IMR-90 (cell line): ENCODE measurements at regions not wholly inside any gene's neighbourhood (a gene's known extent, or its start where the extent isn't known, plus 50 kb on each side); places are given as distances from the start of the nearest gene placed in this dataset.

Experiments
- ATAC-seq: fragments of 200-7000 bp; cut with Tn5 transposase; 2 replicates; pipeline ENCODE4 v1.9.1; 2020; ENCODE audit warnings: low read depth, mild to moderate bottlenecking, moderate library complexity
- BruUV-seq: library from RNA; stranded (reverse); fragments of 400-500 nt; replicated peaks from 2 replicates; lab custom pipeline; 2021; lab: Mats Ljungman, UMichigan
- CTCF ChIA-PET: fragments of 300-600 bp; formaldehyde crosslinking; extraction: SDS; loops from one replicate; lab custom pipeline; 2021; ENCODE audit warnings: antibody characterized with exemption; lab: Yijun Ruan, JAX
- POLR2A ChIA-PET: fragments of 300-600 bp; sonication (Branson Sonifier 250); formaldehyde crosslinking; loops from one replicate; lab custom pipeline; 2022; ENCODE audit warnings: antibody characterized with exemption; ENCODE audit not compliant: unreplicated experiment; lab: Charles Lee
- DNase-seq: peaks from one replicate; pipeline ENCODE4 v3.0.0; 2013
- H2AFZ ChIP-seq: replicated peaks from 2 replicates; pipeline ENCODE3; 2013; ENCODE audit warnings: low read length, mild to moderate bottlenecking; ENCODE audit not compliant: poor library complexity
- H2AK5ac ChIP-seq: 2 replicates; pipeline ENCODE4 v1.6.1; 2013; ENCODE audit warnings: low read depth, low read length, inconsistent platforms
- H2AK9ac ChIP-seq: replicated peaks from 2 replicates; pipeline ENCODE3; 2013; ENCODE audit warnings: mild to moderate bottlenecking, low read depth, low read length, moderate library complexity; ENCODE audit not compliant: poor library complexity
- H2BK120ac ChIP-seq: 2 replicates; pipeline ENCODE4 v1.6.1; 2013; ENCODE audit warnings: low read depth, low read length, inconsistent platforms
- H2BK15ac ChIP-seq: 3 replicates; pipeline ENCODE4 v1.6.1; 2013; ENCODE audit warnings: low read depth, low read length, inconsistent platforms
- H2BK20ac ChIP-seq: 2 replicates; pipeline ENCODE4 v1.6.1; 2013; ENCODE audit warnings: low read depth, mild to moderate bottlenecking, inconsistent platforms, low read length, moderate library complexity
- H2BK5ac ChIP-seq: 2 replicates; pipeline ENCODE4 v1.6.1; 2013; ENCODE audit warnings: mild to moderate bottlenecking, low read depth, low read length, inconsistent platforms; ENCODE audit not compliant: poor library complexity, severe bottlenecking
- H3K14ac ChIP-seq: replicated peaks from 2 replicates; pipeline ENCODE4 v1.6.1; 2013; ENCODE audit warnings: low read depth, low read length, inconsistent platforms
- H3K18ac ChIP-seq: 2 replicates; pipeline ENCODE4 v1.6.1; 2013; ENCODE audit warnings: low read depth, low read length, control low read depth
- H3K23ac ChIP-seq: 2 replicates; pipeline ENCODE4 v1.6.1; 2013; ENCODE audit warnings: low read depth, low read length, inconsistent platforms
- H3K27ac ChIP-seq: 2 replicates; pipeline ENCODE4 v1.5.1; 2013; ENCODE audit warnings: mild to moderate bottlenecking, control low read depth, low read length; ENCODE audit not compliant: insufficient read depth
- H3K27me3 ChIP-seq: 2 replicates; pipeline ENCODE4 v1.6.1; 2013; ENCODE audit warnings: low read length; ENCODE audit not compliant: control insufficient read depth, insufficient read depth
- H3K36me3 ChIP-seq: 2 replicates; pipeline ENCODE4 v1.6.1; 2013; ENCODE audit warnings: low read length, mixed read lengths; ENCODE audit not compliant: control insufficient read depth, insufficient read depth
- H3K4ac ChIP-seq: 2 replicates; pipeline ENCODE4 v1.6.1; 2013; ENCODE audit warnings: low read depth, low read length, inconsistent platforms
- H3K4me1 ChIP-seq: 2 replicates; pipeline ENCODE4 v1.6.1; 2013; ENCODE audit warnings: low read length, mixed read lengths; ENCODE audit not compliant: control insufficient read depth, insufficient read depth
- H3K4me2 ChIP-seq: 2 replicates; pipeline ENCODE4 v1.6.1; 2013; ENCODE audit warnings: low read depth, mild to moderate bottlenecking, control low read depth, low read length, moderate library complexity
- H3K4me3 ChIP-seq: 2 replicates; pipeline ENCODE4 v1.5.1; 2013; ENCODE audit warnings: low read depth, mild to moderate bottlenecking, control low read depth, low read length, moderate library complexity; ENCODE audit not compliant: insufficient read depth
- H3K56ac ChIP-seq: 2 replicates; pipeline ENCODE4 v1.6.1; 2013; ENCODE audit warnings: low read length, inconsistent platforms; ENCODE audit not compliant: insufficient read depth; ENCODE audit errors: extremely low read depth
- H3K79me1 ChIP-seq, 2 experiments: 2 replicates each; pipeline ENCODE4 v1.6.1; 2013; ENCODE audit warnings: low read length in 2 of 2, inconsistent platforms in 1 of 2, low read depth in 1 of 2
- H3K9ac ChIP-seq: 2 replicates; pipeline ENCODE4 v1.6.1; 2013; ENCODE audit warnings: low read depth, low read length, control low read depth
- H3K9me1 ChIP-seq: 2 replicates; pipeline ENCODE4 v1.6.1; 2013; ENCODE audit warnings: low read length, inconsistent platforms; ENCODE audit not compliant: insufficient read depth
- H3K9me3 ChIP-seq: 2 replicates; pipeline ENCODE4 v1.6.1; 2013; ENCODE audit warnings: low read length; ENCODE audit not compliant: control insufficient read depth, insufficient read depth
- H4K20me1 ChIP-seq: 2 replicates; pipeline ENCODE4 v1.6.1; 2013; ENCODE audit warnings: low read length, inconsistent platforms; ENCODE audit not compliant: insufficient read depth
- H4K5ac ChIP-seq: 2 replicates; pipeline ENCODE4 v1.6.1; 2013; ENCODE audit warnings: mild to moderate bottlenecking, low read depth, low read length, control low read depth
- H4K8ac ChIP-seq, 2 experiments: 2 replicates each; pipeline ENCODE4 v1.6.1; 2013; ENCODE audit warnings: low read depth in 2 of 2, low read length in 2 of 2, control low read depth in 1 of 2, inconsistent platforms in 1 of 2
- H4K91ac ChIP-seq: 2 replicates; pipeline ENCODE4 v1.6.1; 2013; ENCODE audit warnings: low read depth, low read length, inconsistent platforms; ENCODE audit not compliant: insufficient read depth
- CEBPB ChIP-seq: IDR thresholded peaks from 2 replicates; pipeline ENCODE4 v1.6.1; 2012; ENCODE audit warnings: low read depth, low read length, improper control_type of control experiment
- ELK1 ChIP-seq: fragments of 150-350 bp; IDR thresholded peaks from 2 replicates; pipeline ENCODE4 v1.6.1; 2016; ENCODE audit warnings: low read depth, mild to moderate bottlenecking, low read length, moderate library complexity, borderline replicate concordance
- NFE2L2 ChIP-seq: fragments of 150-350 bp; IDR thresholded peaks from 2 replicates; pipeline ENCODE4 v1.6.1; 2016; ENCODE audit warnings: low read depth, mild to moderate bottlenecking, low read length
- POLR2A ChIP-seq: IDR thresholded peaks from 2 replicates; pipeline ENCODE4 v1.6.1; 2012; ENCODE audit warnings: mild to moderate bottlenecking, low read depth, low read length
- RAD21 ChIP-seq: IDR thresholded peaks from 2 replicates; pipeline ENCODE4 v1.6.1; 2012; ENCODE audit warnings: low read length, improper control_type of control experiment
- RFX5 ChIP-seq: IDR thresholded peaks from 2 replicates; pipeline ENCODE4 v1.8.0; 2012; ENCODE audit warnings: low read depth, mild to moderate bottlenecking, low read length, moderate library complexity
- USF2 ChIP-seq: fragments of 150-350 bp; IDR thresholded peaks from 2 replicates; pipeline ENCODE4 v1.6.1; 2017; ENCODE audit warnings: mild to moderate bottlenecking, antibody characterized with exemption, low read length, low read depth
- WGBS, 2 experiments: methylation state at CpG; one replicate each; pipeline versions ENCODE4 v1.1.5 to v1.1.7; 2013; ENCODE audit warnings: missing lambda C conversion rate in 2 of 2; ENCODE audit not compliant: insufficient read length in 1 of 2; ENCODE audit errors: extremely low coverage in 2 of 2; 5-methylcytosine and 5-hydroxymethylcytosine counted together
- dilution Hi-C: fragments of 300-500 bp; cut with HindIII; formaldehyde crosslinking; loops from one replicate; pipeline ENCODE4 v1.14.3; 2018; ENCODE audit warnings: low sequenced_read_pairs; ENCODE audit not compliant: unreplicated experiment
- in situ Hi-C: fragments of 300-500 bp; cut with MboI; formaldehyde crosslinking; loops from 3 replicates; pipeline ENCODE4 v1.14.3; 2019; ENCODE audit warnings: low sequenced_read_pairs, inconsistent platforms, mixed read lengths
- intact Hi-C: fragments of 100-400 bp; cut with micrococcal nuclease; formaldehyde crosslinking; loops from 2 replicates; pipeline ENCODE4 v1.10.0; 2022

GRCh38 chr1:176341656-176342055, 121.3 kb upstream of the PAPPA2 start:
- H4K20me1 ChIP-seq, result no peaks in the 10 kb centered on the region
- no TSS peak for BruUV-seq
- no peak overlapping the region for H3K14ac ChIP-seq
- no peak overlapping the region for H2BK5ac ChIP-seq
- no peak overlapping the region for H3K4ac ChIP-seq
- H3K79me1 ChIP-seq, result no peaks in the 10 kb centered on the region
- no peak overlapping the region for H2BK120ac ChIP-seq
- H4K8ac ChIP-seq, result no peak overlapping the region
- H4K5ac ChIP-seq, result no peak overlapping the region
- no CpG with 5 or more reads among the region's 3 CpGs for WGBS, 2 experiments
- no peak overlapping the region for H3K9ac ChIP-seq
- ATAC-seq, result no peak
- CTCF ChIA-PET, result no interaction called here
- H3K56ac ChIP-seq, result no peak overlapping the region
- no peak overlapping the region for H3K27ac ChIP-seq
- no peaks in the 10 kb centered on the region for H3K9me1 ChIP-seq
- H2AK9ac ChIP-seq, result no peak overlapping the region
- H2AFZ ChIP-seq, result no peak overlapping the region
- H3K36me3 ChIP-seq, result no peaks in the 10 kb centered on the region
- in situ Hi-C loops (no loop called here), intact Hi-C loops (no loop called here), dilution Hi-C loops (no loop called here)
- H2AK5ac ChIP-seq, result no peak overlapping the region
- H3K4me3 ChIP-seq, result no peak overlapping the region
- no peak for DNase-seq
- no peak overlapping the region for H2BK20ac ChIP-seq
- H3K18ac ChIP-seq, result no peak overlapping the region
- no peaks in the 10 kb centered on the region for H3K27me3 ChIP-seq
- H4K91ac ChIP-seq, result no peak overlapping the region
- no peak overlapping the region for H3K23ac ChIP-seq
- POLR2A ChIA-PET, result no interaction called here
- peaks cover 2% of the 10 kb centered on the region; the same call in 1 of the 2 replicates for H3K9me3 ChIP-seq
- no peak overlapping the region for H2BK15ac ChIP-seq
- H3K4me2 ChIP-seq, result no peak overlapping the region
- no peaks in the 10 kb centered on the region for H3K4me1 ChIP-seq
- TF ChIP-seq RFX5, result no peak
- no peak for TF ChIP-seq USF2
- no peak for TF ChIP-seq POLR2A
- no peak for TF ChIP-seq ELK1
- no peak for TF ChIP-seq NFE2L2
- no peak for TF ChIP-seq CEBPB
- no peak for TF ChIP-seq RAD21
